Body of pancreas (tissue), 4 donors: ENCODE measurements at regions not wholly inside any gene's neighbourhood (a gene's known extent, or its start where the extent isn't known, plus 50 kb on each side); places are given as distances from the start of the nearest gene placed in this dataset.

Source experiments
- ATAC-seq: fragments of 150-250 bp; one replicate; pipeline ENCODE4 v1.9.1; 2016
- DNase-seq, 4 donors: peaks; one replicate each; pipeline ENCODE4 v3.0.0-alpha.2; 2019
- H3K27ac ChIP-seq, 4 donors: fragments of 200-600 bp; sonication (generic); 1 replicate in 3 of 4; 2 replicates in 1 of 4; pipeline versions ENCODE4 v1.5.1 to v1.6.1; 2016 to 2019; ENCODE audit warnings: mild to moderate bottlenecking in 1 of 4, mixed read lengths in 1 of 4, moderate library complexity in 1 of 4
- H3K27me3 ChIP-seq, 2 donors: fragments of 200-600 bp; sonication (generic); one replicate each; pipeline ENCODE4 v1.6.0; 2016; ENCODE audit warnings: mild to moderate bottlenecking in 1 of 2
- H3K36me3 ChIP-seq, 2 donors: fragments of 200-600 bp; sonication (generic); replicated peaks in 1 of 2; 2 replicates each; pipeline ENCODE4 v1.5.1; 2016; ENCODE audit warnings: low read depth in 2 of 2; ENCODE audit not compliant: insufficient read depth in 1 of 2
- H3K4me1 ChIP-seq: fragments of 200-600 bp; sonication (generic); one replicate; pipeline ENCODE4 v1.6.0; 2016
- H3K4me3 ChIP-seq, 2 donors: fragments of 200-600 bp; sonication (generic); 1 replicate in 1 of 2; 2 replicates in 1 of 2; pipeline ENCODE4 v1.5.1; 2016 to 2019
- H3K9me3 ChIP-seq, 3 donors: fragments of 200-600 bp; sonication (generic); 1 replicate in 2 of 3; 2 replicates in 1 of 3; pipeline ENCODE4 v1.5.1; 2016
- CTCF ChIP-seq, 7 experiments: fragments of 450-650 bp in 4 of 7; fragments of 200-600 bp in 3 of 7; sonication (generic) in 3 of 7; IDR thresholded peaks; one replicate each; pipeline ENCODE4 v1.5.1; 2016 to 2019; ENCODE audit warnings: antibody characterized with exemption in 7 of 7
- POLR2A ChIP-seq, 3 donors: fragments of 450-650 bp; IDR thresholded peaks; one replicate each; pipeline ENCODE4 v1.6.1; 2016; ENCODE audit warnings: antibody characterized with exemption in 3 of 3, mild to moderate bottlenecking in 2 of 3
- WGBS, 2 donors: methylation state at CpG; one replicate each; pipeline ENCODE4 v1.1.5; 2017; 5-methylcytosine and 5-hydroxymethylcytosine counted together
- intact Hi-C: fragments of 100-400 bp; cut with DNase I; formaldehyde crosslinking; loops from one replicate; pipeline ENCODE4 v1.15.1; 2023

- ATAC-seq: no peak
- no peaks in the 10 kb centered on the region for H3K4me1 ChIP-seq
- H3K27me3 ChIP-seq: no peaks in the 10 kb centered on the region
- no peaks in the 10 kb centered on the region for H3K9me3 ChIP-seq
- no peak for TF ChIP-seq POLR2A (IDR thresholded peaks at IDR 0.05)
- TF ChIP-seq CTCF (IDR thresholded peaks at IDR 0.05): no peak
- no peak overlapping the region for H3K27ac ChIP-seq
- DNase-seq: no peak
- intact Hi-C loops: no loop called here
- no peak overlapping the region for H3K4me3 ChIP-seq
- H3K36me3 ChIP-seq: no peaks in the 10 kb centered on the region
- WGBS, 2 donors: 68 to 72% methylated on average over 2 of the region's 2 CpGs
These were observed 192.8 kb upstream of the ANKH start for GRCh38 chr5:15064396-15064795.

GRCh38 chr5:15056988-15057592, 185.5 kb upstream of the ANKH start:
- Histone ChIP-seq H3K4me1 (no peaks in the 10 kb centered on the region), H3K27ac (no peak overlapping the region), H3K9me3 (no peaks in the 10 kb centered on the region), H3K36me3 (no peaks in the 10 kb centered on the region), H3K27me3 (no peaks in the 10 kb centered on the region), H3K4me3 (no peak overlapping the region)
- intact Hi-C loops: no loop called here
- WGBS, 2 donors: 66 to 81% methylated on average over 5 to 6 of the region's 6 CpGs
- no peak for TF ChIP-seq POLR2A (IDR thresholded peaks at IDR 0.05)
- TF ChIP-seq CTCF (IDR thresholded peaks at IDR 0.05): no peak
- ATAC-seq (no peak), DNase-seq (no peak)

GRCh38 chr5:15044521-15044920, 172.9 kb upstream of the ANKH start:
- H3K27ac ChIP-seq: no peak overlapping the region
- no peak for ATAC-seq
- intact Hi-C loops: no loop called here
- TF ChIP-seq CTCF (IDR thresholded peaks at IDR 0.05) (no peak), POLR2A (IDR thresholded peaks at IDR 0.05) (no peak)
- no peaks in the 10 kb centered on the region for H3K36me3 ChIP-seq
- no peaks in the 10 kb centered on the region for H3K27me3 ChIP-seq
- H3K4me3 ChIP-seq: no peak overlapping the region
- 53 to 60% methylated on average over 3 of the region's 3 CpGs for WGBS, 2 donors
- no peaks in the 10 kb centered on the region for H3K9me3 ChIP-seq
- no peaks in the 10 kb centered on the region for H3K4me1 ChIP-seq
- DNase-seq: no peak

GRCh38 chr5:15037247-15037908, 165.8 kb upstream of the ANKH start:
- no peak overlapping the region for H3K4me3 ChIP-seq

More at GRCh38 chr5:15037247-15037908, 165.8 kb upstream of the ANKH start:
- Histone ChIP-seq H3K9me3 (no peaks in the 10 kb centered on the region), H3K4me1 (peaks cover 5% of the 10 kb centered on the region), H3K27ac (no peak overlapping the region), H3K27me3 (no peaks in the 10 kb centered on the region), H3K36me3 (no peaks in the 10 kb centered on the region)
- TF ChIP-seq POLR2A (IDR thresholded peaks at IDR 0.05) (no peak), CTCF (IDR thresholded peaks at IDR 0.05) (no peak)
- intact Hi-C loops: no loop called here
- WGBS, 2 donors: 33 to 48% methylated on average over 4 of the region's 4 CpGs
- no peak for ATAC-seq
- DNase-seq: no peak
